ENCODE measurements at regions not wholly inside any gene's neighbourhood (a gene's known extent, or its start where the extent isn't known, plus 50 kb on each side); places are given as distances from the start of the nearest gene placed in this dataset.
A peak's percentile ranks its signal among the peaks of the same experiment; 100 is the strongest.

- no peak for DNase-seq (ENCODE audit: low read depth)
These were observed 578.2 kb downstream of the QKI start for GRCh38 chr6:163992701-163993100.

GRCh38 chr6:163992056-163992455, 577.5 kb downstream of the QKI start:
- DNase-seq (ENCODE audit: low read depth): no peak

- DNase-seq (ENCODE audit: low read depth): no peak
These were observed 576.8 kb downstream of the QKI start for GRCh38 chr6:163991321-163991720.

- no peak for DNase-seq (ENCODE audit: low read depth)
These were observed 571.8 kb downstream of the QKI start for GRCh38 chr6:163986313-163986712.

- DNase-seq (ENCODE audit: low read depth): no peak
These were observed 571.2 kb downstream of the QKI start for GRCh38 chr6:163985710-163986109.

GRCh38 chr6:163985040-163985439, 570.5 kb downstream of the QKI start:
- no peak for DNase-seq (ENCODE audit: low read depth)

- no peak for DNase-seq (ENCODE audit: low read depth)
These were observed 569.8 kb downstream of the QKI start for GRCh38 chr6:163984124-163984936.

- no peak for DNase-seq (ENCODE audit: low read depth)
These were observed 569.2 kb downstream of the QKI start for GRCh38 chr6:163983679-163984078.

- DNase-seq (ENCODE audit: low read depth): no peak
These were observed 559.8 kb downstream of the QKI start for GRCh38 chr6:163974322-163974721.

- no peak for DNase-seq (ENCODE audit: low read depth)
These were observed 557.6 kb downstream of the QKI start for GRCh38 chr6:163971841-163972838.

GRCh38 chr6:163970846-163971564, 556.5 kb downstream of the QKI start:
- DNase-seq (ENCODE audit: low read depth): no peak

- peak; percentile 63 for DNase-seq (ENCODE audit: low read depth)
These were observed 551.2 kb downstream of the QKI start for GRCh38 chr6:163965426-163966348.

GRCh38 chr6:163964789-163965188, 550.3 kb downstream of the QKI start:
- no peak for DNase-seq (ENCODE audit: low read depth)

GRCh38 chr6:163963205-163964120, 548.9 kb downstream of the QKI start:
- DNase-seq (ENCODE audit: low read depth): no peak

GRCh38 chr6:163962627-163963117, 548.2 kb downstream of the QKI start:
- no peak for DNase-seq (ENCODE audit: low read depth)

- no peak for DNase-seq (ENCODE audit: low read depth)
These were observed 545.6 kb downstream of the QKI start for GRCh38 chr6:163960128-163960527.

GRCh38 chr6:163958646-163959045, 544.1 kb downstream of the QKI start:
- peak; percentile 75 for DNase-seq (ENCODE audit: low read depth)

- peak; percentile 66 for DNase-seq (ENCODE audit: low read depth)
These were observed 542.3 kb downstream of the QKI start for GRCh38 chr6:163956571-163957407.

- DNase-seq (ENCODE audit: low read depth): no peak
These were observed 541.2 kb downstream of the QKI start for GRCh38 chr6:163955756-163956155.

Data from renal cortical epithelial cell (primary cell).